SK-N-SH (cell line): ENCODE measurements at regions not wholly inside any gene's neighbourhood (a gene's known extent, or its start where the extent isn't known, plus 50 kb on each side); places are given as distances from the start of the nearest gene placed in this dataset.

Source experiments
- CTCF ChIA-PET: fragments of 300-600, 350-600 bp; formaldehyde crosslinking; extraction: SDS; loops from one replicate; lab custom pipeline; 2021; lab: Yijun Ruan, JAX
- POLR2A ChIA-PET: fragments of 350-600 bp; sonication (Branson Sonifier 250); formaldehyde crosslinking; extraction: SDS; loops from one replicate; lab custom pipeline; 2020; ENCODE audit warnings: antibody characterized with exemption, inconsistent platforms; lab: Yijun Ruan, JAX
- DNase-seq: peaks from one replicate; pipeline ENCODE4 v3.0.0; 2012
- H2AFZ ChIP-seq: fragments of 200-600 bp; sonication (generic); 2 replicates; pipeline ENCODE4 v1.8.1; 2016; ENCODE audit warnings: antibody characterized with exemption, mild to moderate bottlenecking, low read depth
- H3F3A ChIP-seq: fragments of 200-600 bp; sonication (generic); replicated peaks from 2 replicates; pipeline ENCODE3; 2016; ENCODE audit warnings: antibody characterized with exemption, mild to moderate bottlenecking; ENCODE audit not compliant: insufficient read depth
- H3K27ac ChIP-seq, 2 experiments: fragments of 200-500 bp in 1 of 2; fragments of 200-600 bp in 1 of 2; sonication (Bioruptor generic) in 1 of 2; sonication (generic), shearing (Covaris generic) in 1 of 2; 2 replicates each; pipeline versions ENCODE4 v1.5.1 to v1.6.1; 2014 to 2016; ENCODE audit warnings: low read depth in 2 of 2, inconsistent platforms in 1 of 2, low read length in 1 of 2, mild to moderate bottlenecking in 1 of 2, mixed read lengths in 1 of 2
- H3K27me3 ChIP-seq: fragments of 200-600 bp; sonication (generic), shearing (Covaris generic); 2 replicates; pipeline ENCODE4 v1.6.1; 2016; ENCODE audit warnings: mixed run types; ENCODE audit not compliant: insufficient read depth
- H3K36me3 ChIP-seq, 2 experiments: fragments of 200-500 bp in 1 of 2; fragments of 200-600 bp in 1 of 2; sonication (Bioruptor generic) in 1 of 2; sonication (generic) in 1 of 2; replicated peaks in 1 of 2; 2 replicates each; pipeline versions ENCODE3 to v1.5.1; 2014 to 2016; ENCODE audit warnings: low read length in 1 of 2, mild to moderate bottlenecking in 1 of 2; ENCODE audit not compliant: insufficient read depth in 2 of 2, control insufficient read depth in 1 of 2
- H3K4me1 ChIP-seq, 2 experiments: fragments of 200-500 bp in 1 of 2; fragments of 200-600 bp in 1 of 2; sonication (Bioruptor generic) in 1 of 2; sonication (generic), shearing (Covaris generic) in 1 of 2; 2 replicates each; pipeline versions ENCODE4 v1.5.1 to v1.6.1; 2014 to 2016; ENCODE audit warnings: low read depth in 1 of 2, low read length in 1 of 2, mixed run types in 1 of 2; ENCODE audit not compliant: insufficient read depth in 2 of 2, control insufficient read depth in 1 of 2
- H3K4me2 ChIP-seq: fragments of 200-600 bp; sonication (generic), shearing (Covaris generic); 2 replicates; pipeline ENCODE4 v1.6.1; 2017; ENCODE audit warnings: mixed run types
- H3K4me3 ChIP-seq, 2 experiments: fragments of 200-500 bp in 1 of 2; fragments of 200-600 bp in 1 of 2; sonication (Bioruptor generic) in 1 of 2; sonication (generic), shearing (Covaris generic) in 1 of 2; 2 replicates each; pipeline versions ENCODE4 v1.5.1 to v1.8.1; 2014 to 2016; ENCODE audit warnings: low read depth in 2 of 2, inconsistent platforms in 1 of 2, low read length in 1 of 2, mild to moderate bottlenecking in 1 of 2, mixed read lengths in 1 of 2, moderate library complexity in 1 of 2
- H3K79me2 ChIP-seq: fragments of 200-600 bp; sonication (generic); 2 replicates; pipeline ENCODE4 v1.8.1; 2017; ENCODE audit warnings: mild to moderate bottlenecking; ENCODE audit not compliant: insufficient read depth
- H3K9ac ChIP-seq: fragments of 200-600 bp; sonication (generic); 2 replicates; pipeline ENCODE4 v1.6.1; 2017; ENCODE audit warnings: mixed run types
- H3K9me2 ChIP-seq: fragments of 200-600 bp; sonication (generic); 2 replicates; pipeline ENCODE4 v1.6.1; 2017; ENCODE audit warnings: mixed run types
- H3K9me3 ChIP-seq: fragments of 200-600 bp; sonication (generic); 2 replicates; pipeline ENCODE4 v1.6.1; 2017; ENCODE audit warnings: mixed run types, mild to moderate bottlenecking, moderate library complexity
- H4K20me1 ChIP-seq: fragments of 200-600 bp; sonication (generic); 2 replicates; pipeline ENCODE4 v1.6.1; 2017; ENCODE audit warnings: mild to moderate bottlenecking, mixed run types; ENCODE audit not compliant: insufficient read depth
- CTCF ChIP-seq: fragments of 200-600 bp; sonication (generic); IDR thresholded peaks from 2 replicates; pipeline ENCODE4 v1.6.1; 2017; ENCODE audit warnings: antibody characterized with exemption, mild to moderate bottlenecking, moderate library complexity
- EP300 ChIP-seq, 2 experiments: IDR thresholded peaks; 2 replicates each; pipeline versions ENCODE4 v1.4.0 to v1.6.1; 2012; ENCODE audit warnings: borderline replicate concordance in 1 of 2, low read depth in 1 of 2, low read length in 1 of 2
- EZH2phosphoT487 ChIP-seq: fragments of 200-600 bp; sonication (generic); IDR thresholded peaks from 2 replicates; pipeline ENCODE4 v1.6.1; 2017; ENCODE audit warnings: low read depth, mixed run types, mild to moderate bottlenecking, antibody characterized with exemption, moderate library complexity, borderline replicate concordance
- FOXJ3 ChIP-seq: sonication (generic); formaldehyde crosslinking; IDR thresholded peaks from 2 replicates; pipeline ENCODE4 v1.5.1; 2020; ENCODE audit warnings: mild to moderate bottlenecking, missing genetic modification reagents
- GABPA ChIP-seq: IDR thresholded peaks from 2 replicates; pipeline ENCODE4 v1.4.0; 2012; ENCODE audit warnings: low read depth, mild to moderate bottlenecking
- IRF3 ChIP-seq: fragments of 150-350 bp; IDR thresholded peaks from 2 replicates; pipeline ENCODE4 v1.6.1; 2016; ENCODE audit warnings: mild to moderate bottlenecking, low read depth, low read length
- JUND ChIP-seq: IDR thresholded peaks from 2 replicates; pipeline ENCODE4 v1.4.0; 2012
- MEF2A ChIP-seq: IDR thresholded peaks from 2 replicates; pipeline ENCODE4 v1.4.0; 2012; ENCODE audit warnings: low read depth, borderline replicate concordance
- NFIC ChIP-seq: IDR thresholded peaks from 2 replicates; pipeline ENCODE4 v1.4.0; 2012; ENCODE audit warnings: borderline replicate concordance
- NRF1 ChIP-seq: IDR thresholded peaks from 2 replicates; pipeline ENCODE4 v1.6.1; 2012; ENCODE audit warnings: low read depth, mild to moderate bottlenecking, low read length
- PBX3 ChIP-seq: IDR thresholded peaks from 2 replicates; pipeline ENCODE4; 2012
- RAD21 ChIP-seq: IDR thresholded peaks from 2 replicates; pipeline ENCODE4 v1.6.1; 2012; ENCODE audit warnings: mild to moderate bottlenecking, low read length
- RCOR1 ChIP-seq: fragments of 150-350 bp; IDR thresholded peaks from 2 replicates; pipeline ENCODE4 v1.6.1; 2017; ENCODE audit warnings: antibody characterized with exemption, low read length
- RFX5 ChIP-seq: IDR thresholded peaks from 2 replicates; pipeline ENCODE4 v1.6.1; 2012; ENCODE audit warnings: mild to moderate bottlenecking, improper control_type of control experiment, low read length
- TAF1 ChIP-seq: IDR thresholded peaks from 2 replicates; pipeline ENCODE4 v1.6.1; 2012; ENCODE audit warnings: low read depth, mild to moderate bottlenecking, low read length, moderate library complexity, borderline replicate concordance
- USF2 ChIP-seq: fragments of 150-350 bp; IDR thresholded peaks from 2 replicates; pipeline ENCODE4 v1.6.1; 2017; ENCODE audit warnings: antibody characterized with exemption, low read length, low read depth, borderline replicate concordance
- YY1 ChIP-seq: IDR thresholded peaks from 2 replicates; pipeline ENCODE4 v1.4.0; 2012; ENCODE audit warnings: low read depth, mild to moderate bottlenecking
- ZBTB33 ChIP-seq: IDR thresholded peaks from 2 replicates; pipeline ENCODE4 v1.4.0; 2012; ENCODE audit warnings: low read depth, borderline replicate concordance
- WGBS: methylation state at CpG from one replicate; pipeline ENCODE4 v1.1.6; 2017; ENCODE audit warnings: low lambda C conversion rate; 5-methylcytosine and 5-hydroxymethylcytosine counted together

GRCh38 chr14:94946244-94946643, 176.3 kb upstream of the GSC start (continued):
- TF ChIP-seq IRF3 (no peak), RAD21 (no peak), GABPA (no peak), NFIC (no peak), RCOR1 (no peak), YY1 (no peak)

GRCh38 chr14:94945615-94946014, 175.7 kb upstream of the GSC start:
- no peaks in the 10 kb centered on the region for H3K9me3 ChIP-seq
- H3K27me3 ChIP-seq: no peaks in the 10 kb centered on the region
- H3K4me3 ChIP-seq: no peak overlapping the region
- H3K9ac ChIP-seq: no peak overlapping the region
- POLR2A ChIA-PET: no interaction called here
- TF ChIP-seq IRF3: no peak
- TF ChIP-seq USF2: no peak
- TF ChIP-seq PBX3: no peak
- no peak for TF ChIP-seq RCOR1
- no peak for TF ChIP-seq MEF2A
- H2AFZ ChIP-seq: no peak overlapping the region
- no peaks in the 10 kb centered on the region; a peak in 1 of 4 replicates for H3K4me1 ChIP-seq
- CTCF ChIA-PET: no interaction called here
- no peak overlapping the region for H3K4me2 ChIP-seq
- H3K36me3 ChIP-seq: no peaks in the 10 kb centered on the region
- H3K9me2 ChIP-seq: no peaks in the 10 kb centered on the region
- H3K27ac ChIP-seq: no peak overlapping the region
- no peaks in the 10 kb centered on the region for H3F3A ChIP-seq
- DNase-seq: no peak
- no peaks in the 10 kb centered on the region for H3K79me2 ChIP-seq
- no peaks in the 10 kb centered on the region for H4K20me1 ChIP-seq
- WGBS: 80% methylated on average over 8 of the region's 8 CpGs

- WGBS: 38% methylated on average over 6 of the region's 7 CpGs
- no peak overlapping the region for H3K27ac ChIP-seq
- CTCF ChIA-PET: no interaction called here
Observed at GRCh38 chr14:94944636-94945258, 174.8 kb upstream of the GSC start.

More at GRCh38 chr14:94944636-94945258, 174.8 kb upstream of the GSC start:
- H3F3A ChIP-seq: no peaks in the 10 kb centered on the region
- H3K27me3 ChIP-seq: no peaks in the 10 kb centered on the region
- no peak for TF ChIP-seq EZH2phosphoT487
- TF ChIP-seq GABPA: no peak
- TF ChIP-seq NRF1: no peak
- TF ChIP-seq YY1: no peak
- no peak for TF ChIP-seq TAF1
- TF ChIP-seq JUND: no peak
- no peak for TF ChIP-seq ZBTB33
- no peak for TF ChIP-seq RFX5
- TF ChIP-seq RCOR1: no peak
- TF ChIP-seq CTCF: no peak
- TF ChIP-seq FOXJ3 (CRISPR knock-in tag): no peak
- TF ChIP-seq EP300 (IDR thresholded peaks at IDR 0.05; ENCODE audit: borderline replicate concordance in 1 of 2, low read depth in 1 of 2, low read length in 1 of 2): no peak
- H3K36me3 ChIP-seq: no peaks in the 10 kb centered on the region
- H3K4me2 ChIP-seq: no peak overlapping the region
- POLR2A ChIA-PET: no interaction called here
- H4K20me1 ChIP-seq: no peaks in the 10 kb centered on the region
- no peak overlapping the region for H3K4me3 ChIP-seq
- H3K79me2 ChIP-seq: no peaks in the 10 kb centered on the region
- H3K4me1 ChIP-seq: no peaks in the 10 kb centered on the region; a peak in 1 of 4 replicates
- no peak overlapping the region for H2AFZ ChIP-seq
- no peaks in the 10 kb centered on the region for H3K9me3 ChIP-seq
- H3K9ac ChIP-seq: no peak overlapping the region
- H3K9me2 ChIP-seq: no peaks in the 10 kb centered on the region
- no peak for DNase-seq
